Adipocyte (in vitro differentiated cells): ENCODE measurements at regions not wholly inside any gene's neighbourhood (a gene's known extent, or its start where the extent isn't known, plus 50 kb on each side); places are given as distances from the start of the nearest gene placed in this dataset.
A peak's percentile ranks its signal among the peaks of the same experiment; 100 is the strongest.

ENCODE experiments used
- DNase-seq: peaks from one replicate; pipeline ENCODE4 v3.0.0-alpha.2; 2015; ENCODE audit warnings: low read depth
- H3K27me3 ChIP-seq: replicated peaks from 2 replicates; pipeline ENCODE4 v1.7.0; 2013; ENCODE audit warnings: mild to moderate bottlenecking, low read length, moderate library complexity; ENCODE audit not compliant: control insufficient read depth, insufficient read depth
- H3K36me3 ChIP-seq: 2 replicates; pipeline ENCODE4 v1.7.0; 2013; ENCODE audit warnings: low read length, mild to moderate bottlenecking, moderate library complexity; ENCODE audit not compliant: control insufficient read depth, insufficient read depth, severe bottlenecking
- H3K4me1 ChIP-seq: 2 replicates; pipeline ENCODE4 v1.7.0; 2013; ENCODE audit warnings: mild to moderate bottlenecking, low read length, moderate library complexity; ENCODE audit not compliant: control insufficient read depth, insufficient read depth
- H3K4me3 ChIP-seq: 2 replicates; pipeline ENCODE4 v1.7.0; 2013; ENCODE audit warnings: mild to moderate bottlenecking, low read length, moderate library complexity
- H3K9ac ChIP-seq: 2 replicates; pipeline ENCODE4 v1.7.0; 2013; ENCODE audit warnings: mild to moderate bottlenecking, low read length, moderate library complexity
- H3K9me3 ChIP-seq: 2 replicates; pipeline ENCODE4 v1.7.0; 2013; ENCODE audit warnings: mild to moderate bottlenecking, low read length, moderate library complexity; ENCODE audit not compliant: control insufficient read depth

GRCh38 chr2:62309081-62309464 lies 113.2 kb downstream of the B3GNT2 start:
- Histone ChIP-seq H3K4me3 (no peak overlapping the region), H3K9me3 (no peaks in the 10 kb centered on the region), H3K4me1 (peaks cover 3% of the 10 kb centered on the region), H3K36me3 (no peaks in the 10 kb centered on the region), H3K27me3 (peaks cover 3% of the 10 kb centered on the region), H3K9ac (no peak overlapping the region)
- DNase-seq: no peak

- peaks cover 3% of the 10 kb centered on the region for H3K4me1 ChIP-seq
- no peaks in the 10 kb centered on the region for H3K9me3 ChIP-seq
- peaks cover 3% of the 10 kb centered on the region for H3K27me3 ChIP-seq
- no peaks in the 10 kb centered on the region for H3K36me3 ChIP-seq
- DNase-seq: no peak
- no peak overlapping the region for H3K4me3 ChIP-seq
- H3K9ac ChIP-seq: no peak overlapping the region
These were observed 111.8 kb downstream of the B3GNT2 start for GRCh38 chr2:62307469-62308389.

DNA sequence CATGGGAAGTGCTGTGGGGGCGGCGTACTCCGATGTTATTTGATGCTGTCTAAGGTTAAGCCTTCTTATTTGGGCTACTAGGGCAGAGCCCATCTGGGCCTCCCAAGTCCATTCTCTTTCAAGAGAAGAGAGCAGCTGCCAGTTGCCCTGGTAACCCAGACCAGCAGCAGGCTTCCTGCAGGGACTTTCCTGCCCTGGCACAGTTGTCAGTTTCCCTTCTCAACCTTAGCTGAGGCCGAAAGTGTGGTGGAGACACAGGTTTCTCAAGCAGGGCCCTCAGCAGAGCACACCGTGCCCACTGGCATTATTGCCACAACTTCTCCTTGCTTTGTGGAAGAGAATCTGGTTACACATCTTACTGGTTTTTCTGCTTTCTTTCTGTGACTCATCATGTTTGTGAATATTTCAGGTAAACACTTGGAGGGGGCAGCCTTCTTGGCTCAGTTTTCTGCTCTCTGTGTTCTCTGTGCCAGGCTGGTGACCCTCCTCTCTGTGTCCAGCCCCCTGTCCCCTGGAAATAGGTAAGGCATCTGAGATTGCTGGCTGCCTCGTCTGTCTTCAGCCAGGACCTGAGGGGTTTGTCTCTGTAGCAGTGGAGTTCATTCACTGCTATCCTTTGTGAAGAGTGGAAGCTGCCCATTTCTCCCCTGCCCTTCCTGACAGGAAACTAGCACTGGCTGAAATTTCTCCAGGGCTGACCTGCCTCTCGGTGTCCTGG lies 111.0 kb downstream of the B3GNT2 start:
- no peaks in the 10 kb centered on the region for H3K36me3 ChIP-seq
- H3K9ac ChIP-seq: no peak overlapping the region
- peaks cover 3% of the 10 kb centered on the region for H3K4me1 ChIP-seq
- H3K4me3 ChIP-seq: no peak overlapping the region
- no peaks in the 10 kb centered on the region for H3K9me3 ChIP-seq
- peaks cover 3% of the 10 kb centered on the region for H3K27me3 ChIP-seq
- DNase-seq: peak; percentile 14

DNA sequence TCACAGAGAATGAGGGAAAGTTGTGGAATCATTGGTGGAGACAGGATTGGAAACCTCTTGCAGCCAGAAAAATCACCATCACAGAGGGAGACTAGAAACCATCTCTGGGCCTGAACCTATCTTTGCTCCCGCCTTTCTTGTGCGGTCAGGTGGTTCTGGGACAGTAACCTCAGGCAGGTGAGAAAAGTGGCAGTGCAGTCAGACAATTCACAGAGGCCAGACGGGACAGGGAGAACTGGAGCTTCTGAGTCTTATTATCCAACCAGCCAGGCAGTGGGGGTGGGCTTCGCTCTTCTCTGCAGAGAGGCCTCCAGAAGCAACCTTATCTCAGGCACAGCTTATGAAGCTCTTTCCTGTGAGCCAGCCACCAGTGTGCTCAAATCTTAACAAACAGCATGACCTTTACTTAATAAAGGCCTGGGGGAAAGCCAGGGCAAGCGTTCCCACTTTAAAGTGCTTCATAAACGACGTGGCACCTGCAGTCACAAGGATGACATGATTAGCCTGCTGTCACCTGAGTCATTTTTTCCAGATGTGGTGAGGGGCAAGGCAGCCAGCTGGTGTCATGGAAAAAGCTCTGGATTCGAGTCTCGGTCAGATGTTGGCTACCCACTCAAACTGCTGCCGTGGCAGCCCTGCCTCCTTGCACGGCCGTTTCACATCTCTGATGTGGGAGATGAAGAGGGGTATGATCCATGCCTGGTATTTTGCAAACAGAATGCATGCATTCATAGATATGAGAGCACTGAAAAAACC lies 109.7 kb downstream of the B3GNT2 start:
- H3K4me1 ChIP-seq: peaks cover 3% of the 10 kb centered on the region
- DNase-seq: no peak
- H3K36me3 ChIP-seq: no peaks in the 10 kb centered on the region

GRCh38 chr2:62304429-62305417 lies 108.8 kb downstream of the B3GNT2 start:
- Histone ChIP-seq H3K27me3 (peaks cover 3% of the 10 kb centered on the region), H3K4me1 (peaks cover 2% of the 10 kb centered on the region), H3K9me3 (no peaks in the 10 kb centered on the region), H3K36me3 (no peaks in the 10 kb centered on the region), H3K9ac (no peak overlapping the region), H3K4me3 (no peak overlapping the region)
- DNase-seq: peak; percentile 42

More for the DNA sequence above, 109.7 kb downstream of the B3GNT2 start:
- no peaks in the 10 kb centered on the region for H3K9me3 ChIP-seq
- peaks cover 3% of the 10 kb centered on the region for H3K27me3 ChIP-seq
- no peak overlapping the region for H3K4me3 ChIP-seq
- H3K9ac ChIP-seq: no peak overlapping the region

- Histone ChIP-seq H3K9me3 (no peaks in the 10 kb centered on the region), H3K4me1 (no peaks in the 10 kb centered on the region), H3K27me3 (peaks cover 3% of the 10 kb centered on the region), H3K36me3 (no peaks in the 10 kb centered on the region), H3K9ac (no peak overlapping the region), H3K4me3 (no peak overlapping the region)
- no peak for DNase-seq
These were observed 107.9 kb downstream of the B3GNT2 start for GRCh38 chr2:62303788-62304187.

DNA sequence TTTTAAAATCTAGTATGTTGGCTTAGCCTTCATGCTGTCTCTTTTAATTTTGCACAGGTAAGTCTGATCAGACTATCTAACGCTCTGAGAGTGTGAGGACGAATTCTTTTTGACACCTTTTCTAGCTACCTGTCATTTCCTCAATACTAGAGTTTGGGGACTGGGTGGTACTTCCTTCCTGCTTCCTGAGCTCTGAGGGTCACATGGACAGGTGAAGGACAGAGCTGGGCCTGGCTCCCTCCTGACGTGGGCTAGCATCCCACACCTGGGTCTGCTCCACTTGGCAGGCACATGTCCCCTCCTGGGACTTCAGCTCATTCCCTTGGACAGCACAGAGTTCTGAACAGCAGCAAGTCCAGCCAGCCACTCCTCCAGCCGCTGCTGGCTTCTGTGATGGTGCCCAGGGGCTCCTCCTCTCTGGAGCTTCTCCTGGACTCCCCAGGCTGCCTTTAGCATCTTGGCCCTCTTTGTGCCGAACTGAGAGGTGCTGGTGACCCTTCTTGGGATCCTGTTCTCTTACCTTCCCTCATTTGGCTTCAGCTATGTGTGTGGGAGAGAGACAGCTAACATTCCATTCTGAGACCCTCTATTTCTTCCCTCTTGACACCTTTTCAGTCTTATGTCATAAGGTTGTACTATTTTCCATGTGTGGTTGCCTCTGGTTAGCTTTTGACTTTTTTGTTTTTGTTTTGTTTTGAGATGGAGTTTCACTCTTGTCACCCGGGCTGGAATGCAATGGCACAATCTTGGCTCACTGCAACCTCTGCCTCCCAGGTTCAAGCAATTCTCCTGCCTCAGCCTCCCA lies 106.9 kb downstream of the B3GNT2 start:
- Histone ChIP-seq H3K4me3 (no peak overlapping the region), H3K4me1 (no peaks in the 10 kb centered on the region), H3K9me3 (no peaks in the 10 kb centered on the region), H3K9ac (no peak overlapping the region), H3K36me3 (no peaks in the 10 kb centered on the region), H3K27me3 (peaks cover 3% of the 10 kb centered on the region)
- no peak for DNase-seq

DNA sequence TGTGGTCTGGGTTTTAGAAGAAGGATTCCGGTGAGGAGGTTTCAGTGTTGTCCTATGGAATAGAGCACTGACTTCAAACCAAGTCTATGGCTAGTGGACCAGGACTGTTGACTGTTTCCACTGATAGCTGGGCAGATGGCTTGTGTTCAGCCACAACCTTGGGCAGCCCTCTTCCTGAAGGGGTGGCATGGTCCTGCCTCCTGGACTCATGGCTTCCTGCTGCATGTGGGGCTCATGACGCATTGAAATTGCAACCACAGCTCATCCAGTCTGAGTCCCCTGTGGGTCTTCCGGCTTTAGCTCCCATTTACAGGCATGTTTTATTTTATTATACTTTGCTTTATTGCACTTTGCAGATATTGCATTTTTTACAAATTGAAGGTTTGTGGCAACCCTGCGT lies 105.0 kb downstream of the B3GNT2 start:
- DNase-seq: no peak
- H3K27me3 ChIP-seq: no peaks in the 10 kb centered on the region

GRCh38 chr2:62297624-62298010 lies 101.7 kb downstream of the B3GNT2 start:
- Histone ChIP-seq H3K27me3 (no peaks in the 10 kb centered on the region), H3K4me3 (no peak overlapping the region), H3K4me1 (peaks cover 8% of the 10 kb centered on the region), H3K36me3 (no peaks in the 10 kb centered on the region), H3K9ac (no peak overlapping the region), H3K9me3 (no peaks in the 10 kb centered on the region)
- DNase-seq: no peak

More for the DNA sequence above, 105.0 kb downstream of the B3GNT2 start:
- Histone ChIP-seq H3K9me3 (no peaks in the 10 kb centered on the region), H3K4me1 (no peaks in the 10 kb centered on the region), H3K4me3 (no peak overlapping the region), H3K36me3 (no peaks in the 10 kb centered on the region), H3K9ac (no peak overlapping the region)
